BLaER1 (cell line): ENCODE measurements at regions not wholly inside any gene's neighbourhood (a gene's known extent, or its start where the extent isn't known, plus 50 kb on each side); places are given as distances from the start of the nearest gene placed in this dataset.

Experiments used
- H3K27ac ChIP-seq: shearing (Covaris generic); formaldehyde crosslinking; 2 replicates; pipeline ENCODE4 v1.8.1; 2022
- H3K27me3 ChIP-seq: shearing (Covaris generic); formaldehyde crosslinking; 2 replicates; pipeline ENCODE4 v1.8.1; 2022
- H3K36me3 ChIP-seq: shearing (Covaris generic); formaldehyde crosslinking; 2 replicates; pipeline ENCODE4 v1.8.1; 2022
- H3K4me1 ChIP-seq: shearing (Covaris generic); formaldehyde crosslinking; 2 replicates; pipeline ENCODE4 v1.8.1; 2022
- H3K4me2 ChIP-seq: shearing (Covaris generic); formaldehyde crosslinking; 2 replicates; pipeline ENCODE4 v1.8.1; 2022
- H3K4me3 ChIP-seq: shearing (Covaris generic); formaldehyde crosslinking; 2 replicates; pipeline ENCODE4 v1.8.1; 2022
- H3K9ac ChIP-seq: shearing (Covaris generic); formaldehyde crosslinking; 2 replicates; pipeline ENCODE4 v1.8.1; 2022
- H3K9me3 ChIP-seq: shearing (Covaris generic); formaldehyde crosslinking; 2 replicates; pipeline ENCODE4 v1.8.1; 2022
- H4K20me1 ChIP-seq: shearing (Covaris generic); formaldehyde crosslinking; 2 replicates; pipeline ENCODE4 v1.8.1; 2022
- Cebpa-rat ChIP-seq: shearing (Covaris generic); IDR thresholded peaks from 2 replicates; pipeline ENCODE4 v1.8.1; 2022

- no peaks in the 10 kb centered on the region for H3K36me3 ChIP-seq
- no peak overlapping the region for H3K9ac ChIP-seq
- no peak for TF ChIP-seq Cebpa-rat
- no peak overlapping the region for H3K4me2 ChIP-seq
- H3K27me3 ChIP-seq = no peaks in the 10 kb centered on the region
- H3K4me3 ChIP-seq = no peak overlapping the region
- H3K27ac ChIP-seq = no peak overlapping the region
- H3K4me1 ChIP-seq = no peaks in the 10 kb centered on the region
- no peaks in the 10 kb centered on the region for H3K9me3 ChIP-seq
- H4K20me1 ChIP-seq = no peaks in the 10 kb centered on the region
Measured at GRCh38 chr14:84688297-84689025, 841.5 kb upstream of the FLRT2 start.

- no peak overlapping the region for H3K4me2 ChIP-seq
- no peak overlapping the region for H3K4me3 ChIP-seq
- H3K9me3 ChIP-seq = no peaks in the 10 kb centered on the region
- no peak overlapping the region for H3K9ac ChIP-seq
- TF ChIP-seq Cebpa-rat = no peak
- no peaks in the 10 kb centered on the region for H3K27me3 ChIP-seq
- no peaks in the 10 kb centered on the region for H3K36me3 ChIP-seq
- no peaks in the 10 kb centered on the region for H4K20me1 ChIP-seq
- no peaks in the 10 kb centered on the region for H3K4me1 ChIP-seq
- no peak overlapping the region for H3K27ac ChIP-seq
Measured at GRCh38 chr14:84694161-84694560, 835.8 kb upstream of the FLRT2 start.

- Histone ChIP-seq H3K4me3 (no peak overlapping the region), H3K27me3 (no peaks in the 10 kb centered on the region), H4K20me1 (no peaks in the 10 kb centered on the region), H3K27ac (no peak overlapping the region), H3K36me3 (no peaks in the 10 kb centered on the region), H3K4me2 (no peak overlapping the region), H3K9me3 (no peaks in the 10 kb centered on the region), H3K9ac (no peak overlapping the region), H3K4me1 (no peaks in the 10 kb centered on the region)
- no peak for TF ChIP-seq Cebpa-rat
Measured at GRCh38 chr14:84704601-84705000, 825.3 kb upstream of the FLRT2 start.

DNA sequence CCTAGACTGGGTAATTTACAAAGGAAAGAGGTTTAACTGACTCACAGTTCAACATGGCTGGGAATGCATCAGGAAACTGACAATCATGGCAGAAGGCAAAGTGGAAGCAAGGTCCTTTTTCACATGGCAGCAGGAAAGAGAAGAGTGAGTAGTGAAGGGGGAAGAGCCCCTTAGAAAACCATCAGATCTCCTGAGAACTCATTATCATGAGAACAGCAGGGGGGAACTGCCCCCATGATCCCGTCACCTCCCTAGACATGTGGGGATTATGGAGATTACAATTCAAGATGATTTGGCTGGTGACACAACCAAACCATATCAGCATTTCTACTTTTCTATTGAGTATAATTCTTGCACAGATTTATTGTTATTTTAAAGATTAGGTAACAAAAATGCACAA, 822.1 kb upstream of the FLRT2 start:
- Histone ChIP-seq H3K9ac (no peak overlapping the region), H3K4me2 (no peak overlapping the region), H3K36me3 (no peaks in the 10 kb centered on the region), H4K20me1 (no peaks in the 10 kb centered on the region), H3K27me3 (no peaks in the 10 kb centered on the region), H3K4me1 (no peaks in the 10 kb centered on the region), H3K27ac (no peak overlapping the region), H3K9me3 (no peaks in the 10 kb centered on the region), H3K4me3 (no peak overlapping the region)
- TF ChIP-seq Cebpa-rat = no peak

DNA sequence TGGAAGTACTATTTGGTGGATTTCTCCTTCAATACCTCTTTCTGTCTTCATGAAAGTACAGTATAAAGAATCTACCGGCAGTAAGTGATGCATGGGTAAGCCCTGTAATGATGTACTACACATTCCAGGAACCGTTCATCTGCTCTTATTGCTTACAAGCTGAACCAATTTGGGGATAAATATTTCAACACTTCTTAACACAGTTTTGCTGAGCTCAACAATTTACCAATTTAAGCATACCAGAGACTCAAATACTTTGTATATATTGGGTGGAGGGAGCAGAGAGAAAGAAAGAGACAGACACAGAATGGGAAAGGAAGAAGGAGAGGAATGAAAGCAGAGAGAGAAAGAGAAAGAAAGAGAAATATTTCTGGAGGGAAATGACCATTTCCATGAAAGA, 821.1 kb upstream of the FLRT2 start:
- no peaks in the 10 kb centered on the region for H3K27me3 ChIP-seq
- no peaks in the 10 kb centered on the region for H3K9me3 ChIP-seq
- no peak overlapping the region for H3K9ac ChIP-seq
- no peak for TF ChIP-seq Cebpa-rat
- H3K36me3 ChIP-seq = no peaks in the 10 kb centered on the region
- no peak overlapping the region for H3K27ac ChIP-seq
- no peak overlapping the region for H3K4me3 ChIP-seq
- H4K20me1 ChIP-seq = no peaks in the 10 kb centered on the region
- no peak overlapping the region for H3K4me2 ChIP-seq
- no peaks in the 10 kb centered on the region for H3K4me1 ChIP-seq

DNA sequence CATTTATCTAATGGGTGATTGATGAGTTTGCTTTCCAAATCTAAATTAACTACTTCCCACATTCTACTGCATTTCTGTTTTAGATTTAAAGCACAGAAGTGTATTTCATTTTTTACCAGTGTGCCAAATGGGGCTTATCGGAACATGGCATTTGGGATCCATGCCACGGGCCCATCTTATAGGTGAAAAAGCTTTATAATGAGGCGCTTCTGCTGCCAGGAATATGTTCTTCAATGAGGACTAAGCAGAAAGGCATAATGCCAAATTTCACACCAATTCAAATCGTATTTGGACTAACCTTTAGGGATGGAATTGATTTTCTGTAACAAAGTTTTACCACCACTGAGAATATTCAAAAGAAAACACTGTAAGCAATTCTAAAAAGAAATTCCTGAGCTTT, 803.5 kb upstream of the FLRT2 start:
- Histone ChIP-seq H3K36me3 (no peaks in the 10 kb centered on the region), H3K4me3 (no peak overlapping the region), H3K4me1 (no peaks in the 10 kb centered on the region), H3K9ac (no peak overlapping the region), H3K4me2 (no peak overlapping the region), H3K9me3 (no peaks in the 10 kb centered on the region), H4K20me1 (no peaks in the 10 kb centered on the region), H3K27ac (no peak overlapping the region), H3K27me3 (no peaks in the 10 kb centered on the region)
- TF ChIP-seq Cebpa-rat = no peak

DNA sequence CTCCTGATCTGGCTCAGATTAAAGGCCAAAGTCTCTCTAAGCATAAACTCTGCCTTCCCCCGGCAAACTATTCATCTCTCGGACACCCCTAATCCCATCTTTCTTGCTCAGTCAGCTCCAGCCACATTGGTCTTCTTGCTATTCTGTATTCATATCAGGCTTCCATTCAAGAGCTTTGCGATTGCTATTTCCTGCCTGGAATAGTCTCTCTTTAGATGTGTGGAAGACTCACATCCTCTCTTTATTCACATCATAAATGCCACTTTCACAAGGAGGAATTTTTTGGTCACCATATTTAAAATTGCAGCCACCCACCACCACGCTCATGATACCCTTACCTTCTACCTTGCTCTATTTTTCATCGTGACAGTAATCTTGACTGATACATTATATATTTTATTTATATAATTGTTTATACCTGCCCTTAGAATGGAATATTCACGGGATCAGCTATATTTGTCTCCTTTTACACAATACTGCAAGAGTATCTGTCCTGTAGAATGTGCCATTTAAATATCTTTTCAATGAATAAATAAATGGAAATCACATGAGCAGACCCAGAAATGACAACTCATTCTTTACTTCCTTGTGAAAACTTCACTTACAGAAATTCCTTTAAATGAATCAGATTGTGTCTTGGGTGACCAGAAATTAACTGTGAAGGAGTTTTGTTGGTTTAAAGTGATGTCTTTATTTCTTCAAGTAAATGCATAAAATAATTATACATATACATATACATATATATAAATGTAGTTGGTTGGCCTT, 780.6 kb upstream of the FLRT2 start:
- H3K9me3 ChIP-seq = no peaks in the 10 kb centered on the region
- no peak for TF ChIP-seq Cebpa-rat
- no peaks in the 10 kb centered on the region for H3K4me1 ChIP-seq
- no peaks in the 10 kb centered on the region for H3K27me3 ChIP-seq
- no peak overlapping the region for H3K4me3 ChIP-seq
- H3K36me3 ChIP-seq = no peaks in the 10 kb centered on the region
- H3K9ac ChIP-seq = no peak overlapping the region
- H3K27ac ChIP-seq = no peak overlapping the region
- no peaks in the 10 kb centered on the region for H4K20me1 ChIP-seq
- H3K4me2 ChIP-seq = no peak overlapping the region

DNA sequence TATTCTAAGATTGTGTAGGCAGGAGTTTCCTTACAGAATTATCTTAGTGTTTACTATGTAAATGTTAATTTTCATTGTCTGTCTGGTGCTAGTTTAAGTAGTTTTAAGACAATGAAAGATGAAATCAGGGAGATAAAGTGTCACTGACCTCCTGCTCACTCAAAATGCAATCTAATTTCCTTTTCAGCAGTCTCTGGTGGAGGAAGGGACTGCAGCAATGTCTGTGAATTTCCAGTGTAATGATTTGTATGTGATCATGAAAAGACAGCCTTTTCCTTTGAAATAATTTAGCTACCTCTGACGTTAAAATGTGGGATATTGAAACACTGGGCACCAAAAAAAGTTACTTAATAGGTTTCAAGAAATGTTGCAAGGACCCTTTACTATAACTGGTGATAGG, 779.7 kb upstream of the FLRT2 start:
- Histone ChIP-seq H3K36me3 (no peaks in the 10 kb centered on the region), H3K27ac (no peak overlapping the region), H3K4me2 (no peak overlapping the region), H3K9me3 (no peaks in the 10 kb centered on the region), H3K4me1 (no peaks in the 10 kb centered on the region), H3K9ac (no peak overlapping the region), H3K27me3 (no peaks in the 10 kb centered on the region), H4K20me1 (no peaks in the 10 kb centered on the region), H3K4me3 (no peak overlapping the region)
- TF ChIP-seq Cebpa-rat = no peak

DNA sequence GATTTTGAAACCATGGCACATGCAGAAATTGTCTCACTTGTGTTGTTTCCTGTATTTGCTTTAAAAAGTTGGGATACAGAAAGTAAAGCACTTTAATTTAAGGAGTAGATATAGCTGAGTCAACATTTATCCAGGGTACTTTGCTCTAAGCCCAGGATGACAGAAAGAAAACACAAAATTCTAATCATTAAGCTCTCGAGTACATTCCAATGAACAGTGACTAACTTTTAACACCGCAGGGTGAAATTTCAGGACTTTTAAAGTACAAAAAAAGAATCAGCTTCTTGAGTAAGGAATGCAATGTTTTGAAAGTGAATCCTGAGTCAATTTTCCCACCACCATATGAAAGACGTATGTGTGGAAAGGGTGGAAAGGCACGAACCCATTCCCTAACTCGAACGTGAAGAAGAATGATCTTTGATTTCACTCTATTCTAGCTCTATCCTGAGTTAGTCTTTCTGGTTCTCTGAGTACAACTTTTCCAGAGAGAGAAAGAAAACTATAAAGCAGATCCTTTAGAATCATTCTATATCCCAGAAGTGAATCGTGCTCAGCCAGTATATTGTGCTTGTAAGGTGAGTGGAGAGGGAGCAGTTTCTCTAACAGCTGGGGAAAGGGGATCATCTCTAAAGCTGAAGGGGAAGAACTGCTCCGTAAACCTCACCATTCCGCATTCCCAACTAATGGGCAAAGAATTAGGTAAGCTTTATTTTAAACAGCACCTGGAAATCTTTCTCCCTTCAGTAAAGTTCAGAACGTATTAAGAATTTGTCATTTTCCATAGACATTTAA, 779.0 kb upstream of the FLRT2 start:
- TF ChIP-seq Cebpa-rat = no peak
- H3K4me1 ChIP-seq = no peaks in the 10 kb centered on the region
- H3K4me3 ChIP-seq = no peak overlapping the region
- no peaks in the 10 kb centered on the region for H3K9me3 ChIP-seq
- H3K36me3 ChIP-seq = no peaks in the 10 kb centered on the region
- no peaks in the 10 kb centered on the region for H3K27me3 ChIP-seq
- no peak overlapping the region for H3K27ac ChIP-seq
- no peaks in the 10 kb centered on the region for H4K20me1 ChIP-seq
- H3K4me2 ChIP-seq = no peak overlapping the region
- H3K9ac ChIP-seq = no peak overlapping the region

DNA sequence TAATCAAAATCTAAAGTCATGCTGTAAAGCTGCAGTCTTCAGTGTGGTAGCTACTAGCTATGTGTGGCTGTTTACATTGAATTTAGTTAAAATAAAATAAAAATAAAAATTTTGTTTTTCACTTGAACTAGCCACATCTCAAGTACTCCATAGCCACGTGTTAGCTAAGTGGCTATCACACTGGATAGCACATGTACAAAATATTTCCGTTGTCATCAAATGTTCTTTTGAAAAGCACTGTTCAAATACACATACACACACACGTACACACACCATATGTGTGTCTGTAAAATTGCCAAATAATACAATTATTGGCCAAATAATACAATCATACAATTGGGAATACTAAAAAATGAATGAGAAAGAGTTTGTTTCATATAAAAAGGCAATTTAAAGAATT, 778.2 kb upstream of the FLRT2 start:
- Histone ChIP-seq H3K9ac (no peak overlapping the region), H3K9me3 (no peaks in the 10 kb centered on the region), H3K4me2 (no peak overlapping the region), H3K27me3 (no peaks in the 10 kb centered on the region), H3K36me3 (no peaks in the 10 kb centered on the region), H3K4me1 (no peaks in the 10 kb centered on the region), H3K4me3 (no peak overlapping the region), H3K27ac (no peak overlapping the region), H4K20me1 (no peaks in the 10 kb centered on the region)
- no peak for TF ChIP-seq Cebpa-rat
